WTC11 (cell line): ENCODE measurements at regions not wholly inside any gene's neighbourhood (a gene's known extent, or its start where the extent isn't known, plus 50 kb on each side); places are given as distances from the start of the nearest gene placed in this dataset.

Experiments
- ATF2 ChIP-seq: sonication (generic); formaldehyde crosslinking; IDR thresholded peaks from 2 replicates; pipeline ENCODE4 v1.8.1; 2022; ENCODE audit warnings: low read depth, missing genetic modification reagents, borderline replicate concordance
- CBFB ChIP-seq: sonication (generic); formaldehyde crosslinking; IDR thresholded peaks from 2 replicates; pipeline ENCODE4 v1.8.1; 2022; ENCODE audit warnings: mild to moderate bottlenecking, low read depth, missing genetic modification reagents
- CTCF ChIP-seq: fragments of 200-600 bp; IDR thresholded peaks from 2 replicates; pipeline ENCODE4 v1.8.0; 2022; ENCODE audit warnings: antibody characterized with exemption
- FOXK1 ChIP-seq: sonication (generic); formaldehyde crosslinking; IDR thresholded peaks from 2 replicates; pipeline ENCODE4 v1.8.0; 2022; ENCODE audit warnings: mild to moderate bottlenecking, moderate library complexity, missing genetic modification reagents
- MYBL2 ChIP-seq: sonication (generic); formaldehyde crosslinking; IDR thresholded peaks from 2 replicates; pipeline ENCODE4 v1.8.1; 2023; ENCODE audit warnings: mild to moderate bottlenecking, moderate library complexity, missing genetic modification reagents
- PRDM15 ChIP-seq: sonication (generic); formaldehyde crosslinking; IDR thresholded peaks from 2 replicates; pipeline ENCODE4 v1.8.0; 2022; ENCODE audit warnings: missing genetic modification reagents
- SOX15 ChIP-seq: fragments of 250-450 bp; sonication (Bioruptor Pico); IDR thresholded peaks from 2 replicates; pipeline ENCODE4 v1.9.0; 2021; ENCODE audit warnings: mild to moderate bottlenecking
- TEAD1 ChIP-seq: sonication (generic); formaldehyde crosslinking; IDR thresholded peaks from 2 replicates; pipeline ENCODE4 v1.8.0; 2022; ENCODE audit warnings: mild to moderate bottlenecking, missing genetic modification reagents
- TEAD4 ChIP-seq: sonication (generic); formaldehyde crosslinking; IDR thresholded peaks from 2 replicates; pipeline ENCODE4 v1.8.0; 2022; ENCODE audit warnings: mild to moderate bottlenecking, missing genetic modification reagents
- USF1 ChIP-seq: sonication (generic); formaldehyde crosslinking; IDR thresholded peaks from 2 replicates; pipeline ENCODE4 v1.8.0; 2022; ENCODE audit warnings: mild to moderate bottlenecking, missing genetic modification reagents
- USF2 ChIP-seq: sonication (generic); formaldehyde crosslinking; IDR thresholded peaks from 2 replicates; pipeline ENCODE4 v1.8.1; 2023; ENCODE audit warnings: mild to moderate bottlenecking, missing genetic modification reagents, moderate library complexity

GRCh38 chr11:23391031-23391430, 530.8 kb upstream of the CCDC179 start:
- TF ChIP-seq PRDM15 (CRISPR knock-in tag): no peak
- TF ChIP-seq FOXK1 (CRISPR knock-in tag): no peak
- no peak for TF ChIP-seq MYBL2 (CRISPR knock-in tag)
- no peak for TF ChIP-seq CTCF
- TF ChIP-seq USF2: no peak
- no peak for TF ChIP-seq SOX15
- no peak for TF ChIP-seq ATF2 (CRISPR knock-in tag)
- TF ChIP-seq TEAD1 (CRISPR knock-in tag): no peak
- no peak for TF ChIP-seq TEAD4 (CRISPR knock-in tag)
- TF ChIP-seq CBFB: no peak
- no peak for TF ChIP-seq USF1 (CRISPR knock-in tag)
